ENCODE measurements at regions not wholly inside any gene's neighbourhood (a gene's known extent, or its start where the extent isn't known, plus 50 kb on each side); places are given as distances from the start of the nearest gene placed in this dataset.

- TF ChIP-seq CTCF (IDR thresholded peaks at IDR 0.05; ENCODE audit: low read depth, low read length, poor library complexity, severe bottlenecking) (no peak), EZH2phosphoT487 (IDR thresholded peaks at IDR 0.05; ENCODE audit: borderline replicate concordance, low read length) (no peak)
Observed at GRCh38 chr2:150925611-150926010, 336.1 kb downstream of the RBM43 start.

Measured in DOHH2 (cell line).